ENCODE measurements at regions not wholly inside any gene's neighbourhood (a gene's known extent, or its start where the extent isn't known, plus 50 kb on each side); places are given as distances from the start of the nearest gene placed in this dataset.

- no peak for DNase-seq
Measured at GRCh38 chr19:29263305-29264135, 50.6 kb upstream of the UQCRFS1 start.

- no peak for DNase-seq
Measured at GRCh38 chr19:29264897-29265296, 51.9 kb upstream of the UQCRFS1 start.

GRCh38 chr19:29265436-29265835 is 52.5 kb upstream of the UQCRFS1 start:
- no peak for DNase-seq

DNA sequence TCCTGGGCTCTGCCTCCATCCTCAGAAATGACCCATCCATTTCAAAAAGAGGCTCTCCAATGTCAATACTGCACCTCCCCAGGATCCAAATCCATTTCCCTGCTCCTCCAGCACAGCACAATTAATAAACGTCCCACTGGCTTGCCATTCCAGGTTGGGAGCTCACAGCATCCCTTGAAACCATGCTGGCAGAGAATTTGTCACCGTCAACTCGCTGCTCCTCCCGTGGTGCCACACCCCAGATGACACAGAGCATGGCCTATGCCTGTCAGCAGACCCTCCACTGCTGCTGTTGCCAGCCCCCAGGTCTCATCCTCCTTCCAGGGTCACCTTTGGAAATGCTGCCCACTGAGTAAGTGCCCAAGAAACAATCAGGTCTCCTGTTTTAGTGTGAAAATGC is 53.0 kb upstream of the UQCRFS1 start:
- DNase-seq = no peak

DNA sequence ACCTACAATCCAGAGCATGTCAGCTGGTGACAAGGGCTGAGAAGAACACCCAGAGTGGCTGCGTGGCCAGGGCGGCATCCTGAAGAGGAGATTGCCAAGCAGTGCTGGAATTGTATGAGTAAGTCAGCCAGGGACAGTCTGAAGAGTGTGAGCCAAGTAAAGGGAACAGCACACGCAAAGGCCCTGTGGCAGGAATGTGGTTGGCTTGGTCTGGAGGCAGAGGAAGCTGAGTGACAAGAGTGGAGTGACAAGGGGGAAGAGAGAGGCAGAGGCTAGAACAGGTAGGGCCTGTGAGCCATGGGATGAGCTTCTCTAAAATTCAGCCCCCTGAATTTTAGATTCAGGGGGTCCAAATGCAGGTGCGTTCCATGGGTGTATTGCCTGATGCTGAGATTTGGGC is 53.7 kb upstream of the UQCRFS1 start:
- DNase-seq = no peak

DNA sequence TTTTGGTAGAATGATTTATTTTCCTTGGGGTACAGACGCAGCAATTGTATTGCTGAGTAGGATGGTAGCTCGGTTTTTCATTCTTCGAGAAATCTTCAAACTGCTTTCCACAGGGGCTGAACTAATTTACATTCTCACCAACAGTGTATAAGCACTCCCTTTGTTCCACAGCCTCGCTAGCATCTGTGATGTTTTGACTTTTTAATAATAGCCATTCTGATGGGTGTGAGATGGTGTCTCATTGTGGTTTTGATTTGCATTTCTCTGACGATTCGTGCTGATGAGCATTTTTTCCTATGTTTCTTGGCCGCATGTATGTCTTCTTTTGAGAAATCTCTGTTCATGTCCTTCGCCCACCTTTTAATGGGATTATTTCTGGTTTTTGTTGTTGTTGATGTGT is 54.8 kb upstream of the UQCRFS1 start:
- no peak for DNase-seq

- no peak for DNase-seq
Measured at GRCh38 chr19:29268103-29268502, 55.2 kb upstream of the UQCRFS1 start.

DNA sequence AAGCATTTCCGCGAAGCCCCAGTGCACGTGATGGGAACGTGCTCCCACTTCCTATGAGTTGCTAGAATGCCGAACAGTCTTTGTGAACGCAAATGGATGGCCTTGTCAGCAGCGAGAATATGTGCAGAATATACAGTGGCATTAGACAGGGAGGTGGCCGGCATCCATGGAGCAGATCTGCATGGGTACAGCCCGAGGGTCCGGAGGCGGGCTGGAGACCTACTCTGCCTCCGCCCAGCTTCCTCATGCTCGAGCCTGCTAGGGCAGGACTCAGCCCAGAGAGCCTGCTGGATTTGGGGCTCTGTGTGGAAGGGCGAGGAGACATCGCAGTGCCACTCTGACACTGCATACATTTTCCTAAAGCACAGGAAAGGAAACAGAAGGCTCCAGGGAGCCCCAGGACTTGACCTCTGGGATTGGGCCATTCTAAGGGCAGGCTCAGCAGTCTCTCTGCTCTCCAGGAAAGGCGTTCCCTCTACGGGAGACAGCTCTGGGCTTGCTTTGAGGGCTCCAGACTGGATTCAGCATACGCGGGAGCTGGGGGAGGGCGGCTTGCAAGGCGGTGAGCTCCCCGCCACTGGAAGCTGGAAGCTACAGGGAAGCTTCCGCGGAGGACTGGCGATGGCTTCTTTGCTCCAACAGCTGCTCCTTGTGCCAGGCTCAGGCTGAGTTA is 55.9 kb upstream of the UQCRFS1 start:
- no peak for DNase-seq

- DNase-seq = no peak
Measured at GRCh38 chr19:29269641-29270040, 56.7 kb upstream of the UQCRFS1 start.

DNA sequence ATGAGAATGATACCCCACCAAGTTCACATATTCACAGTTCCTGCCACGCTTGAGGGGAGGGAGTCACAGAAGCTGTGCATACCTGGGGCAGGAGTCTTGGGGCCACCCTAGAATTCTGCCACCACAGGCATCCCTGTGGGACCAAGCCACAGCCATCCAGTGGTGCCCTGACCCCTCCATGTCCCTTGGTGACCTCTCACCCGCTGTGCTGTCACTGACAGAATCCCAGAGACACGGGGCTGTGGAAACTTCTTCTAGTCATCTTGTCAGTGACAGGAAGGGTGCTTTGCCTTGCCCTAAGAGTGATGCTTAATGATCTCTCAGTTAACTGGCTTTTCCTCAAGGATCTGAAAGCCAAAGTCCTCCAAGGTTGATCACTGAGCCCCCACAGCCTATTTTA is 58.4 kb upstream of the UQCRFS1 start:
- no peak for DNase-seq

DNA sequence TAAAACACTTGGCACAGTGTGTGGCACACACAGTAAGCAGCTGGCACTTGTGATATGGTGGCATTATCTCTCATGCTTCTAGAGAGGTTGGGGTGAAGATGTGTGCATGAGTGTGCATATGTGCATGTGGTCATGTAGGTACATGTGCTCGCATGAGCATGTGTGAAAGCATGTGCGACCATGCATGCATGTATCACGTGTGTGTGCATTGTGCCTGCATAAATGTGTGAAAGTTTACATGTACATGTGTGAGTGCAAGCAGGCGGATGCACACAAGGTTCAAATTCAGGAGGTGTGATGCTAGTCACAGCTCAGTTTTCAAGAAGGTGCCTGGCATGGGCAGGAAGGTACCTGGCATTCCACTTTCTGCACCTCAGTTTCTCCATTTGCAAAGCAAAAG is 59.0 kb upstream of the UQCRFS1 start:
- no peak for DNase-seq

- no peak for DNase-seq
Measured at GRCh38 chr19:29273000-29273640, 60.2 kb upstream of the UQCRFS1 start.

DNA sequence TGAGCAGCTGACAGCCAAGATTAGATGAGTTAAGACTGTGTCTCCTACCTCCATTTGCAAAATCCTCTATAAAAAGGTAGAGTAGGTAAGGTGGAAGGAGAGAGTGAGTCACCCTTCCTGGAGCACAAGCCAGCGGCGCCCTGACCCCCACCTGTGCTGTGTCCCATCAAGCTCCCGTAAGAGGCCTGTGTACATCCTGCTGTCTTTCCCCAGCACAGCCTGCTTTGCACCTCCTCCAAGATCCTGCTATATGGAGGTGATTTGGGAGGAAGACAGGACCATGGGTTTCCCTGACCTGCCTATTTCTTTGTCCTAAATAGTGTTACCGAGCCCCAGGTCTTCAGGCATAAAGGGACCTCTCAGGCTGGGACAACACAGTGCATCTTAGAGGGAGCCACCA is 62.3 kb upstream of the UQCRFS1 start:
- no peak for DNase-seq

GRCh38 chr19:29277102-29277501 is 64.2 kb upstream of the UQCRFS1 start:
- DNase-seq = no peak

DNA sequence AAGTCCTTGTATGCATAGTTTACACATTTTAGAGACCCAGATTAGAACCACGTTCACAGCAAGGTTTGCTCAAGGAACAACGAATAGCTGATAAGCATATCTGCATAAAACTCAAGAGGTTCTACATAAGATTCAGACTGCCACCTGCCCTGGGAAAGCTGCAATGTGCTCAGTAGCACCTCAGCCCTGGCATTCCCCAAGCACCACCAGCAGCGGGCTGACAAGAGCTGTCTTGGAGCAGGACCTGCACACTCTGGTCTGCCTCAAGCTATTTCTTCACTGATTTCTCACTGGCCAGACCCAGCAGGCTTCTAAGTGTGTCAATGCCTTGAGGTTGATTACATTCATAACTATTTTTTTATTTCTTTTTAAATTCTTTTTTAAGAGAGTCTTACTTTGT is 65.8 kb upstream of the UQCRFS1 start:
- no peak for DNase-seq

DNA sequence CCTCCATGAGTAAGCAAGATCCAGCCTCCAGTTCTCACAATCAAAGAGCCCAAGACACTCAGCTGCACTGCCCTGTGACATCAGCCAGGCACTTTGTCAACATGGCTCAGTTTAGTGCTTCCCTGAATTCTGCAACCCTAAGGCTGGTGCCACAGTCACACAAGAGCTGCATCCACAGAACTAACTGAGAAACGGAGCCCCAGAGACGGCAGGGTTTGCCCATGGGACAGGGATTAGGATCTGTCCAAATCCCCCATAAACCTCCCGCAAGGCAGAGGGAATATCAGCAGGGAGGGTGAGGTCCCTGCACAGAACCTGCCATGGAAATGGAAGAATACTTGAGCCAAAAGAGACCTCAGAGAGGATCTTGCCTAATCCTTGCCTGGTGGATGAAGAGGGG is 70.4 kb upstream of the UQCRFS1 start:
- no peak for DNase-seq

DNA sequence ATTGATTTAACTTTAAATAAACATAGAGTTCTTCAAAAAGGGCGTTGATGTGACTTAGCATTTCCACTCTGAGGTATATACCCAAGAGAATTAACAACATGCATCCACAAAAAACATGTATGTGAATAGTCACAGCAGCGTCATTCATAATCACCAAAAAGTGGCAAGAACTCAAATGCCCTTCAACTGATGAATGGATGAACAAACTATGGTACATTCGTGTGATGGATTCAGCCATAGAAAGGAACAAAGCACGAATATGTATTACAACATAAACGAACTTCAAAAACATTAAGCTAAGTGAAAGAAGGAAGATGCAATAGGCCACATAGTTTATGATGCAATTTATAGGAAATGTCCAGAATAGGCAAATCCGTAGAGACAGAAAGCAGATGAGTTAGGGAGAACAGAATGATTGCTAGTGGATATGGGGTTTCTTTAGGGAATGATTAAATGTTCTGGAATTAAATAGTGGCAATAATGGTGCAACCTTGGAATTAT is 72.3 kb upstream of the UQCRFS1 start:
- no peak for DNase-seq

- DNase-seq = no peak
Measured at GRCh38 chr19:29285878-29286277, 72.9 kb upstream of the UQCRFS1 start.

DNA sequence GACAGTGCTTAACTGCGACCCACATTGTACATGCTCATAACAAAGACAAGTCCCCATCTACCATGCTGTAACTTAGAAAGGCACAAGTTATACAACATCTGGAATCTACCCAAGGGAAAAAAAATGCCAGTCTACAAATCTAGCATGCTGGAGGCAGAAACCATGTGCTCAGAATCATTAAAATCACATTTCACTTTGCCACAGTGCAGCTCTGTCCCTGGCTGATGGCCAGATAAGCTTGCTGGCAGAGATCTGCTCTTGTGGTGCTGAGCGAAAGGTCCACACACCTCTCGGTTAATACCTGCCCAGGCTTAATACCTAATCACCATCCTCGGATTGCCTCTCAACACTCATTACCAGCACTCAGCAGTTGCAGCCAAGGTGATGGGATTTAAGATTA is 74.1 kb upstream of the UQCRFS1 start:
- peak; percentile 9 for DNase-seq

DNA sequence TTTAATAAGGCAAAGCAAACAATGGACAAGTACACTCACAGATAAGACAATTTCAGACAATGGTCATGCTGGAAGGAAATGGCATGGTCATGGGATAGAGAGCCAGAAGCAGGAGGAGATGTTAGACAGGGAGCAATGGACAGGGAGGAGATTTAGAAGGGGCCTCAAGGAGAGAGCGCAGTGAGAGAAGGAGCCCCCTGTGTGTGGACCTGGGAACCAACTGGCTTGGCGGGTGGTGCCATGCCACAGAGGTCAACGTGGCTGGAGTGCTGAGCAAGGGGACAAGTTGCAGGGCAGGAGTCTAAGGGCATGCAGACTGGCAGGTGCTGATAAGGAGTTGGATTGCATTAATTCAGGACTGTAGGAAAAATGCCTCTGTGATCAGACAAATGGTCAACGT is 75.3 kb upstream of the UQCRFS1 start:
- DNase-seq = no peak

DNA sequence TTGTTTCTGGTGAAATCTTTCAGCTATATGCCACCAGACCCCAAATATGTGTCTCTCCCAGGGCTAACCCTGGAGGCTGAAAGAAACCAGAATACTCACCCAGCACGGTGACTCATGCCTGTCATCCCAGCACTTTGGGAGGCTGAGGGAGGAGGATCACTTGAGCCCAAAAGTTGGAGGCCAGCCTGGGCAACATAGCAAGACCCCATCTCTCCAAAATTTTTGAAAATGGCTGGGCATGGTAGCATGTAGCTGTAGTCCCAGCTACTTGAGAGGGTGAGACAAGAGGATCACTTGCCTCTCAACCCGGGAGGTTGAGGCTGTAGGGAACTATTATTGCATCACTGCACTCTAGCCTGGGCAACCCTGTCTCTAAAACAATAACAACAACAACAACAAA is 76.1 kb upstream of the UQCRFS1 start:
- no peak for DNase-seq

DNA sequence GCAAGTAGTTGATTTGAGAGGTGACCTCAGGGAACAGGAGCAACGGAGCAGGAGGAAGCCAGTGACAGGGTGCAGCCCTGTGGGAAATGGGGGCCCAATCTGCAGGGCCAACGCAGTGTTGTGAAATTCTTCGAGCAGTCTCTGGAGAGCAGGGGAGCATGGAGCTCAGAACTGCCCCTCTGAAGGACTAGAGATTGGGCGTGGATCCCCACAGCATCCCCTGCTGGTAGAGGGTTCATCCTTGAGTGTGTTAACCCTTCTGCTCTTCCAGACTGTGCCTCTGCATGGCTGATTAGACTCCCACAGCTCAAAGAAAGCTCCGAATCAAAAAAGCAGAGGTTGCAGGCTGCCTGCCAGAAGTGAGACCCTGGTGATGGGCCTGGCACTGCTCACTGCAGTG is 77.9 kb upstream of the UQCRFS1 start:
- DNase-seq = no peak

DNA sequence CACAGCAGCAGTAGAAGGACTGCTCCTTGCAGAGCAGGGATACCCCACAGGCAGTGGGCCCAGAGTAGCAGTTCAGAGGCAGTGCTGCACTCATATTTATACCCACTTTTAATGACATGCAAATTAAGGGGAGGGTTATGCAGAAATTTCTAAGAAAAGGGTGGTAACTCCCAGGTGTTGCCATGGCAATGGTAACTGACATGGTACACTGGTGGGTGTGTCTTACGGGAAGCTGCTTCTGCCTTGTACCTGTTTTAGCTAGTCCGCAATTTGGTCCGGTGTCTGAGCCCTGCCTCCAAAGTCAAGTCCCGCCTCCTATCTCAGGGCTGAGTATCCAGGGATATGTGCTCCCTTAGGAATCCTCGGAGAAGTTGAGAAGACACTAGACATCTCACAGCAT is 79.2 kb upstream of the UQCRFS1 start:
- no peak for DNase-seq

DNA sequence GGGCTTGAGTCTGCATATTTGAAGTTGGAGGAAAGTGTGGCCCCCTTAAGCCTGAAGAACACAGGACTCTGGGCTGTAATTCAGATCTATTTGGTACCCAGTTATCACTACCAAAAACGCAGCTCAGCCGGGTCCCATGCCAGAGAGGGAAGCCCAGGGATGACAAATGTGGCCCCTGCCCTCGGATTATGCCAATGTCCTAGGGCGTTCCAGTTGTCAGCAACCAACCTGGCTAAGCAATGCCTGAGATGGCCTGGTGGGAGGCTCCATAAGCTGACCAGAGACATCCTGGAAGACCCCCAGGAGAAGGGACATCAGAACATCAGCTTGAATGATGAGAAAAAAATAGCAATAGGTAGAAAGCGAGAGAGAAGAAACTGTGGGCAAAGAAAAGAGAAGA is 79.6 kb upstream of the UQCRFS1 start:
- no peak for DNase-seq
